Endothelial cell of umbilical vein (primary cell): ENCODE measurements at regions not wholly inside any gene's neighbourhood (a gene's known extent, or its start where the extent isn't known, plus 50 kb on each side); places are given as distances from the start of the nearest gene placed in this dataset.

Experiments used
- BruUV-seq: library from RNA; stranded (reverse); fragments of 400-500 nt; replicated peaks from 2 replicates; lab custom pipeline; 2021; lab: Mats Ljungman, UMichigan
- CTCF ChIA-PET: fragments of 300-600, 350-600 bp; sonication (Branson Sonifier 250); formaldehyde crosslinking; loops from one replicate; lab custom pipeline; 2021; ENCODE audit warnings: antibody characterized with exemption, inconsistent platforms; lab: Charles Lee
- POLR2A ChIA-PET: fragments of 300-600, 350-600 bp; sonication (Branson Sonifier 250); formaldehyde crosslinking; loops from one replicate; lab custom pipeline; 2021; ENCODE audit warnings: antibody characterized with exemption, inconsistent platforms; lab: Charles Lee
- DNase-seq: peaks from one replicate; pipeline ENCODE4 v3.0.0-alpha.2; 2011; ENCODE audit warnings: low read depth, low spot score
- FAIRE-seq: peaks from 2 replicates; lab custom pipeline; 2011; peaks lifted over from hg19 to GRCh38; lab: Jason Lieb, UNC
- H2AFZ ChIP-seq: 2 replicates; pipeline ENCODE4 v1.6.0; 2012; ENCODE audit warnings: low read depth, low read length, control low read depth, inconsistent platforms
- H3K27ac ChIP-seq: 2 replicates; pipeline ENCODE4 v1.5.1; 2011; ENCODE audit warnings: low read depth, mild to moderate bottlenecking, control low read depth, low read length, moderate library complexity; ENCODE audit not compliant: insufficient read depth
- H3K27me3 ChIP-seq, 2 experiments: 2 replicates each; pipeline versions ENCODE4 v1.6.0 to v1.6.1; 2011; ENCODE audit warnings: low read length in 2 of 2, mixed read lengths in 1 of 2; ENCODE audit not compliant: control insufficient read depth in 2 of 2, insufficient read depth in 2 of 2
- H3K36me3 ChIP-seq, 2 experiments: 2 replicates in 1 of 2; 3 replicates in 1 of 2; pipeline ENCODE4 v1.5.1; 2011; ENCODE audit warnings: low read length in 2 of 2, mild to moderate bottlenecking in 1 of 2, moderate library complexity in 1 of 2; ENCODE audit not compliant: control insufficient read depth in 2 of 2, insufficient read depth in 2 of 2; ENCODE audit errors: extremely low read depth in 1 of 2
- H3K4me1 ChIP-seq: 3 replicates; pipeline ENCODE4 v1.5.1; 2011; ENCODE audit warnings: mild to moderate bottlenecking, low read length; ENCODE audit not compliant: control insufficient read depth, insufficient read depth; ENCODE audit errors: extremely low read depth
- H3K4me2 ChIP-seq: 2 replicates; pipeline ENCODE4 v1.6.1; 2011; ENCODE audit warnings: low read length, control low read depth, mixed read lengths; ENCODE audit not compliant: insufficient read depth
- H3K4me3 ChIP-seq, 3 experiments: fragments of 200-600 bp in 1 of 3; sonication (generic), shearing (Covaris generic) in 1 of 3; replicated peaks in 1 of 3; 2 replicates each; pipeline ENCODE4 v1.5.1; 2011 to 2016; ENCODE audit warnings: control low read depth in 3 of 3, low read length in 3 of 3, mild to moderate bottlenecking in 2 of 3, inconsistent platforms in 1 of 3, low read depth in 1 of 3, moderate library complexity in 1 of 3; ENCODE audit not compliant: insufficient read depth in 1 of 3
- H3K79me2 ChIP-seq: 2 replicates; pipeline ENCODE4 v1.6.0; 2012; ENCODE audit warnings: low read length, inconsistent platforms; ENCODE audit not compliant: control insufficient read depth, insufficient read depth
- H3K9ac ChIP-seq: replicated peaks from 2 replicates; pipeline ENCODE3; 2011; ENCODE audit warnings: low read length, control low read depth; ENCODE audit not compliant: insufficient read depth; ENCODE audit errors: extremely low read depth
- H3K9me1 ChIP-seq: replicated peaks from 3 replicates; pipeline ENCODE4 v1.6.0; 2011; ENCODE audit warnings: mild to moderate bottlenecking, low read length; ENCODE audit not compliant: control insufficient read depth, insufficient read depth; ENCODE audit errors: extremely low read depth
- H3K9me3 ChIP-seq: replicated peaks from 2 replicates; pipeline ENCODE4 v1.5.1; 2012; ENCODE audit warnings: low read length, inconsistent platforms; ENCODE audit not compliant: control insufficient read depth, insufficient read depth
- H4K20me1 ChIP-seq: replicated peaks from 2 replicates; pipeline ENCODE3; 2011; ENCODE audit warnings: mild to moderate bottlenecking, low read length; ENCODE audit not compliant: control insufficient read depth, insufficient read depth; ENCODE audit errors: extremely low read depth
- CTCF ChIP-seq, 2 donors: IDR thresholded peaks; 1 replicate in 1 of 2; 2 replicates in 1 of 2; pipeline ENCODE4 v1.5.1; 2011; ENCODE audit warnings: low read length in 2 of 2, mild to moderate bottlenecking in 2 of 2, moderate library complexity in 2 of 2, control low read depth in 1 of 2, inconsistent platforms in 1 of 2, low read depth in 1 of 2; ENCODE audit not compliant: insufficient read depth in 1 of 2; ENCODE audit errors: extremely low read depth in 1 of 2
- EZH2 ChIP-seq: IDR thresholded peaks from 2 replicates; pipeline ENCODE4 v1.6.1; 2012; ENCODE audit warnings: borderline replicate concordance, low read depth, mild to moderate bottlenecking, moderate library complexity, low read length, inconsistent platforms; ENCODE audit not compliant: severe bottlenecking
- FOS ChIP-seq: IDR thresholded peaks from 2 replicates; pipeline ENCODE4 v1.6.1; 2011; ENCODE audit warnings: mild to moderate bottlenecking, low read length, moderate library complexity, borderline replicate concordance; ENCODE audit not compliant: insufficient read depth
- GATA2 ChIP-seq: IDR thresholded peaks from 2 replicates; pipeline ENCODE4 v1.7.0; 2011; ENCODE audit warnings: low read depth, mild to moderate bottlenecking, moderate library complexity, mixed read lengths, low read length; ENCODE audit not compliant: insufficient read length, insufficient read depth
- JUN ChIP-seq: IDR thresholded peaks from 2 replicates; pipeline ENCODE4 v1.6.1; 2011; ENCODE audit warnings: borderline replicate concordance, low read depth; ENCODE audit not compliant: insufficient read length, insufficient read depth
- MAX ChIP-seq: IDR thresholded peaks from 2 replicates; pipeline ENCODE4 v1.6.1; 2011; ENCODE audit not compliant: insufficient read depth, insufficient read length
- MYC ChIP-seq: IDR thresholded peaks from one replicate; pipeline ENCODE4 v1.6.1; 2011; ENCODE audit warnings: mild to moderate bottlenecking, low read depth, low read length
- POLR2A ChIP-seq: IDR thresholded peaks from 2 replicates; pipeline ENCODE4 v1.6.1; 2012; ENCODE audit warnings: low read depth, mild to moderate bottlenecking, control low read depth, low read length
- POLR2AphosphoS5 ChIP-seq: IDR thresholded peaks from 2 replicates; pipeline ENCODE4 v1.6.1; 2012; ENCODE audit warnings: low read depth, mild to moderate bottlenecking, control low read depth, low read length, moderate library complexity; ENCODE audit not compliant: insufficient read depth
- dilution Hi-C: fragments of 300-500 bp; cut with MboI; formaldehyde crosslinking; loops from one replicate; pipeline ENCODE4 v1.15.0; 2019; ENCODE audit warnings: low sequenced_read_pairs; ENCODE audit not compliant: extremely low pct_ligation_motif_present
- intact Hi-C: fragments of 100-400 bp; cut with micrococcal nuclease; formaldehyde crosslinking; loops from one replicate; pipeline ENCODE4 v1.10.0; 2022

GRCh38 chr4:13694256-13694655 is 66.7 kb upstream of the BOD1L1 start:
- no peak overlapping the region for H3K9ac ChIP-seq
- H3K27ac ChIP-seq, result no peak overlapping the region
- no peaks in the 10 kb centered on the region for H3K36me3 ChIP-seq
- H4K20me1 ChIP-seq, result no peaks in the 10 kb centered on the region
- BruUV-seq, result no TSS peak
- no peaks in the 10 kb centered on the region for H3K27me3 ChIP-seq
- H3K4me2 ChIP-seq, result no peak overlapping the region
- dilution Hi-C loops, result no loop called here
- no peak for DNase-seq
- H3K9me1 ChIP-seq, result no peaks in the 10 kb centered on the region
- H3K9me3 ChIP-seq, result no peaks in the 10 kb centered on the region
- ChIA-PET CTCF (no interaction called here), POLR2A (no interaction called here)
- no peak overlapping the region for H2AFZ ChIP-seq
- no peak for TF ChIP-seq MAX
- TF ChIP-seq POLR2A, result no peak
- no peak for TF ChIP-seq FOS
- no peak for TF ChIP-seq CTCF (IDR thresholded peaks at IDR 0.05; ENCODE audit: extremely low read depth in 1 of 2, insufficient read depth in 1 of 2, low read depth in 1 of 2, low read length in 2 of 2)
- no peak for TF ChIP-seq EZH2
- no peak for TF ChIP-seq GATA2
- TF ChIP-seq MYC, result no peak
- no peak for TF ChIP-seq JUN
- TF ChIP-seq POLR2AphosphoS5, result no peak
- intact Hi-C loops, result no loop called here
- no peaks in the 10 kb centered on the region for H3K79me2 ChIP-seq
- no peaks in the 10 kb centered on the region for H3K4me1 ChIP-seq
- no peak for FAIRE-seq
- H3K4me3 ChIP-seq, result no peak overlapping the region
